D721Med (cell line): ENCODE measurements at regions not wholly inside any gene's neighbourhood (a gene's known extent, or its start where the extent isn't known, plus 50 kb on each side); places are given as distances from the start of the nearest gene placed in this dataset.

ENCODE experiments used
- DNase-seq: peaks from one replicate; pipeline ENCODE4 v3.0.0; 2011; ENCODE audit warnings: low spot score; ENCODE audit not compliant: insufficient read length
- FAIRE-seq: peaks from 2 replicates; lab custom pipeline; 2011; peaks lifted over from hg19 to GRCh38; lab: Jason Lieb, UNC
- TF ChIP-seq, protein P1 (sequence below): IDR thresholded peaks from 2 replicates; pipeline ENCODE4 v1.5.1; 2012; ENCODE audit warnings: mild to moderate bottlenecking, control low read depth; ENCODE audit not compliant: insufficient read depth; ENCODE audit errors: missing control alignments

DNA sequence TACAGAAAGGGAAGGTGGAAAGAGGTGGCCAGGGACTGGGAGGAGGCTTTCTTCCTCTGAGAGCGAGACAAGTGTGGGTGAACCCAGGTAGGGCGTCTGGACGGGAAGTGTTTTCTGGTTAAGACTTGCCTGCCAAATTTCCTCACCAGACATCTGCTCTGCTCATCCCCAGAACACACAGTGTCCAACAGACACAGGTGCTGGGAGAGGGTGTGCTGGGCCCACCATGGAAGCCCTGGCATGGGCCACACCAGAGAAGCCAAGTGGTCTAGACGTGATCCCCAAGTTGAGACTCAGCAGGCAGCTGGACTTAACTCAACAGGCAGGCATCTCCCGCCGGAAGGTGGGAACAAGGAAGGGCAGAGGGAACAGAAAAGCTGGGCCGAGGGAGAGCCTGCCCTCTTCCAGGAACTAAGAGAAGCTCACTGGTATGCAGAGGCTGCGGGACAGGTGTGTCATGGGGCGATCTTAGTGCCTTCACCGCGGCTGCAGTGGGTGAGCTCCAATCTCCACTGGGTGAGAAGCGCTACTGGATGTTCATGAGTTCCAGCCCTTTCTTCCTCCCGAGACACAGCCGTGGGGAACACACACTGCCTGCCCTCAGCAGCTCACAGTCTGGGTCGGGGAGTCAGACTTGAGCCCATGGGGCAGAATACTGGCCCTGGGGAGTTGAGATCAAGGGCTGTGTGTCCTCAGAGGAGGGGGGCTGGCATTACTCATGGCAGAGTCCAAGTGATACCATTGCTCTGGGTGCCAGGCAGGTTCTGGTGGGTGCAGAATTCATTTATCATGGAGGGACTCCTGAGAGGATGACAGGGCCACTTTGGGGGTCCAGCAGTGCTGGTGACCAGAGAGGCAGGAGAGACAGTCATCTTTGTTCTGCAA, 110.2 kb downstream of the CPZ start:
- TF ChIP-seq, protein P1, sequence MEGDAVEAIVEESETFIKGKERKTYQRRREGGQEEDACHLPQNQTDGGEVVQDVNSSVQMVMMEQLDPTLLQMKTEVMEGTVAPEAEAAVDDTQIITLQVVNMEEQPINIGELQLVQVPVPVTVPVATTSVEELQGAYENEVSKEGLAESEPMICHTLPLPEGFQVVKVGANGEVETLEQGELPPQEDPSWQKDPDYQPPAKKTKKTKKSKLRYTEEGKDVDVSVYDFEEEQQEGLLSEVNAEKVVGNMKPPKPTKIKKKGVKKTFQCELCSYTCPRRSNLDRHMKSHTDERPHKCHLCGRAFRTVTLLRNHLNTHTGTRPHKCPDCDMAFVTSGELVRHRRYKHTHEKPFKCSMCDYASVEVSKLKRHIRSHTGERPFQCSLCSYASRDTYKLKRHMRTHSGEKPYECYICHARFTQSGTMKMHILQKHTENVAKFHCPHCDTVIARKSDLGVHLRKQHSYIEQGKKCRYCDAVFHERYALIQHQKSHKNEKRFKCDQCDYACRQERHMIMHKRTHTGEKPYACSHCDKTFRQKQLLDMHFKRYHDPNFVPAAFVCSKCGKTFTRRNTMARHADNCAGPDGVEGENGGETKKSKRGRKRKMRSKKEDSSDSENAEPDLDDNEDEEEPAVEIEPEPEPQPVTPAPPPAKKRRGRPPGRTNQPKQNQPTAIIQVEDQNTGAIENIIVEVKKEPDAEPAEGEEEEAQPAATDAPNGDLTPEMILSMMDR, result no peak
- FAIRE-seq (no peak), DNase-seq (no peak)

DNA sequence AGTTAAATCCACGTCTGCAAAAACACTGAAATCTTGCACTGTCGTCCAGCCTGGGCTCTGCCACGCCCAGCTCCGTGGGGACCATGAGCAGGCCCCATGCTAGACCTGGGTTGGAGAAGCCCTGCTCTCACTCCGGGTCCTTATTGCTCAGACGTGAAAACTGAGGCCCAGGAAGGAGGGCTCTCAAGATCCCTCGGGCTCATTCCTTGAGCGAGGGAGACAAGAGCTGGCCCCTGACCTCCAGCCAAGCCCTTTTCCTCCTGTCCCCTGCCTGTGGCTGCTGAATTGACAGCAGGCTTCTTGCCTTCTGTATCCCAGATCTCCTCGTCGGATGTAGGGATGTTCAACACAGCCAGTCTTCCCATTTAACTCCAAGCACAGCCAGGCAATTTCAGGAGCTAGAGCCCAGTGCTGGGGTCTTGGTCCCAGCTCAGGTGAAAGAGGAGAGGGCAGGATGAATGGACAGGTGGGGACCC, 109.5 kb downstream of the CPZ start:
- FAIRE-seq (no peak), DNase-seq (no peak)
- TF ChIP-seq, protein P1, result no peak

DNA sequence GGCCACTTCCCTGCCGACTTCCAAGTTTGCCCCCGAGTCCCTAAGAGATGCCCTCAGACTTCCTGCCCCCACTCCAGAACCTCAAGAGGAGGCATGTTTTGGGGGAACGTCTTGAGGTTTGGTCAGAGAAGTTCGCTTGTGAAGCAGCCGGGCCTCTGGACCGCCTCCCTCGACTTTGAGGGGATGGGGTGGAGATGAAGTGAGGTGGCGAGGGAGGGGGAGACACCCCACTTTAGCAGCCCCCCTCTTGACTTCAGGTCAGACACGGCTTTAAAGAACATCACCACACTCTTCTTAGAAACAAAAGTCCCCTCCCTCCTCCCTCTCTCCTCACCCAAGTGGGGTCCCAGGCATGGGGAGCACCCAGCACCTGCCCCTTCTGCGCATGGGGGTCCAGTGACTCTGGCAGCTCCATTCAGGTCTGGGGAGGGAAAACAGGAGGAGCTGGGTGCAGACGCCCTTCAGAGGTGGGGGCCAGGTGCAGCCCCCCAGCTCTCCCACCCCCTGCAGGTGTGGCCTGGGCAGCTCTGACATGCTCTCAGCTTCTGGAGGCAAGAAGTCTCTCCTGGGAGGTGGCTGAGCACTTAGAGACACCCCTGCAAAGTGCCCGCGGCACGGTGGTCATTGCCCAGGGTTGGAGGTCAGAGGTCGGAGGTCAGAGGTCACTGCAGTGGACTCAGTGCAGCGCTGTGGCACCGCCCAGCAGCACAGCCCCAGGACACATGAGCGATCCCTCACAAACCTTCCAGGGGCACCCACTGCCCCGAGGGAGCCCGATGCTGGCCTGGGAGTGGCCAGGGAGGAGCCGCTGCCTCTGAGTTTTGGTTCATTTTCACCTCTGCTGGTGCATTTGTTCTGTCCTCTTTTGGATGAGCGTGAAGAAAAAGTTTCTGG, 108.8 kb downstream of the CPZ start:
- TF ChIP-seq, protein P1, result no peak
- DNase-seq, result no peak
- no peak for FAIRE-seq

DNA sequence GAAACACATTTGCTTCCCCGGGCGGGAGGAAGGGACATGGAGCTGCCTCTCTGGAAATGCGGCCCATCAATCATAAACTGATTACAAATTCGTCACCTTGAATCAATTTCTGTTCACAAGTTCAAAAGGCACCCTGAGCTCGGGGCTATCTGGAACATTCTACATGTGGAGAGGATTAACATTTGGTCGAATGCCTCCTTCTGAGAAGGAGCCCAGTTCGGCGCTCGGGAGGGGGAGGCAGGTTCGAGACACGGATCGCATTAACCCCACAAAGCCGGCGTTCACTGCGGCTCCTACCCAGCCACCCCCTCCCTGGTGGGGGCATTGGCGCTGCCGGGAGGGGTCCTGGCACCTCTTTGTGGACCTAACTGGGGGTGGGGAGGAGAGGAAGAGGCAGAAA, 108.0 kb downstream of the CPZ start:
- TF ChIP-seq, protein P1, result no peak
- DNase-seq (no peak), FAIRE-seq (no peak)

DNA sequence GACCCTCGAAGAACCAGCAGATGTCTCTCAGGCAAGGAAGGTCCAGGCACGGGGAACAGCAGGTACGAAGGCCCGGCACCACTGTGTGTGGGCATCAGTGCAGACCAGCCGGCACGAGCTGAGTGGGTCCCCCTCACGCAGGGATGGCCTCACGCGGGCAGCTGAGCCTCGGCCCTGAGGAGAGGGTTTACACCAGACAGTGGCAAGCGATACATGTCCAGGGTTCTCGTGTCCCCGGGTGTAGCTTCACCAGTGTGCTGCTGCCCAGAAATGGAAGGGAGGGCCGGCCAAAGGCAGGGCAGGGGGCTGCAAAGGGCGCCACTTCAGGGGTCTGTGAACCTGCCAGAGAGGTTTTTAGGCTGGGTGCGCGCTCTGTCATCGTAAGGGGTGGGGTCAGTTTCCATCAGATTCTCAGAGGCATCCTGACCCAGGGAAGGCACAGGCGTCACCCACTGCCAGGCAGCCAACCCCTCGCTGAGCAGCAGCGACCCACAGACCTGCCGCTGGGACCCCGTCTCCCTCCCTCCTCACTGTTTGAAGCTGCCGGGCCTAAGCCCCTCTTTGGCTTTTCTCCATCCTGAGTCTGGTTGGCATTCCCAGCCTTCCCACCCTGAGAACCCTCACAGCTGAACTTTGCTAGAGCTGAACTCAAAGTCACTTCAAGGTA, 107.0 kb downstream of the CPZ start:
- FAIRE-seq, result no peak
- TF ChIP-seq, protein P1, result no peak
- DNase-seq, result no peak

DNA sequence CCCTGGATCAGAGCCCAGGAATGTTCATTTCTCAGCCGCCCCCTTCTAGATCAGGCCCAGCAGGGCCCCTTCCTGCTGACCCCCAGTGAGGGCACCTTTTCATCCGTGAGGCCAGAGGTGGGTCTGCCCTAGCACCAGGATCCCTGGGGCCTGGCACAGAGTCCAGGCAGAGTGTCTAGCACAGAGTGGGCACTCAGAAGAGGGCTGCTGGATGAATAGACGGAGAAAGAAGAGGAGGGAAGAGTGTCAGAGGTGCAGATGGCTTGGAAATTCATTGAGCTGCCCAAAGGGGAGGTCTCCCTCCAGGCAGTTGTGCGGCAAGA, 106.5 kb downstream of the CPZ start:
- no peak for FAIRE-seq
- DNase-seq, result no peak
- TF ChIP-seq, protein P1, result no peak
